Common myeloid progenitor, CD34-positive (primary cell): ENCODE measurements at regions not wholly inside any gene's neighbourhood (a gene's known extent, or its start where the extent isn't known, plus 50 kb on each side); places are given as distances from the start of the nearest gene placed in this dataset.

Experiments
- CTCF ChIA-PET: fragments of 350-600 bp; sonication (Branson Sonifier 250); formaldehyde crosslinking; loops from one replicate; lab custom pipeline; 2021; ENCODE audit warnings: antibody characterized with exemption; lab: Charles Lee
- POLR2A ChIA-PET: fragments of 350-600 bp; sonication (Branson Sonifier 250); formaldehyde crosslinking; loops from one replicate; lab custom pipeline; 2021; ENCODE audit warnings: antibody characterized with exemption; lab: Charles Lee
- DNase-seq, 3 donors: peaks; one replicate each; pipeline versions ENCODE4 v3.0.0 to v3.0.0-alpha.2; 2013
- H3K27ac ChIP-seq, 2 experiments: 1 replicate in 1 of 2; 2 replicates in 1 of 2; pipeline ENCODE4 v1.7.0; 2013; ENCODE audit warnings: inconsistent platforms in 2 of 2, low read length in 2 of 2, mild to moderate bottlenecking in 2 of 2, low read depth in 1 of 2, moderate library complexity in 1 of 2; ENCODE audit not compliant: severe bottlenecking in 2 of 2, insufficient read depth in 1 of 2, poor library complexity in 1 of 2
- H3K27me3 ChIP-seq, 5 experiments: replicated peaks in 2 of 5; 1 replicate in 3 of 5; 2 replicates in 2 of 5; pipeline versions ENCODE4 v1.6.1 to v1.7.0; 2013; ENCODE audit warnings: low read length in 4 of 5, mild to moderate bottlenecking in 2 of 5, moderate library complexity in 2 of 5, inconsistent platforms in 1 of 5; ENCODE audit not compliant: insufficient read depth in 5 of 5, control insufficient read depth in 4 of 5
- H3K36me3 ChIP-seq, 4 experiments: 1 replicate in 2 of 4; 2 replicates in 2 of 4; pipeline versions ENCODE4 v1.6.1 to v1.7.0; 2013; ENCODE audit warnings: low read length in 3 of 4, control low read depth in 1 of 4, mild to moderate bottlenecking in 1 of 4; ENCODE audit not compliant: control insufficient read depth in 4 of 4, insufficient read depth in 4 of 4
- H3K4me1 ChIP-seq, 4 experiments: 1 replicate in 3 of 4; 2 replicates in 1 of 4; pipeline versions ENCODE4 v1.6.1 to v1.7.1; 2013; ENCODE audit warnings: low read length in 3 of 4, mild to moderate bottlenecking in 3 of 4, control low read depth in 1 of 4, inconsistent platforms in 1 of 4, moderate library complexity in 1 of 4; ENCODE audit not compliant: control insufficient read depth in 4 of 4, insufficient read depth in 4 of 4; ENCODE audit errors: control extremely low read depth in 1 of 4
- H3K4me3 ChIP-seq, 7 experiments: 1 replicate in 4 of 7; 2 replicates in 3 of 7; pipeline versions ENCODE4 v1.5.1 to v1.7.0; 2013; ENCODE audit warnings: mild to moderate bottlenecking in 7 of 7, low read length in 6 of 7, moderate library complexity in 6 of 7, inconsistent platforms in 2 of 7, low read depth in 2 of 7, control low read depth in 1 of 7; ENCODE audit not compliant: insufficient read depth in 4 of 7, control insufficient read depth in 1 of 7; ENCODE audit errors: extremely low read depth in 1 of 7
- H3K9me3 ChIP-seq, 5 experiments: 1 replicate in 4 of 5; 2 replicates in 1 of 5; pipeline versions ENCODE4 v1.6.1 to v1.7.1; 2013; ENCODE audit warnings: low read length in 4 of 5, mild to moderate bottlenecking in 2 of 5, inconsistent platforms in 1 of 5, low read depth in 1 of 5, moderate library complexity in 1 of 5; ENCODE audit not compliant: control insufficient read depth in 4 of 5, insufficient read depth in 2 of 5; ENCODE audit errors: control extremely low read depth in 1 of 5
- WGBS: methylation state at CpG from one replicate; pipeline ENCODE4 v1.1.5; 2013; ENCODE audit not compliant: insufficient coverage; 5-methylcytosine and 5-hydroxymethylcytosine counted together

GRCh38 chr12:132413931-132414588 is 75.9 kb upstream of the FBRSL1 start:
- H3K9me3 ChIP-seq = no peaks in the 10 kb centered on the region
- peaks cover 0 to 13% (median 9%) of the 10 kb centered on the region in 4 experiments for H3K4me1 ChIP-seq
- DNase-seq = no peak
- ChIA-PET CTCF (interaction anchor here (0.6 to 8.2 kb wide), 31 partner anchors 14 to 1135 kb away, joined by 3 to 127 read pairs (median 4); partner anchors contain the start of gene LRCOL1), POLR2A (interaction anchor here (2.1 kb wide), 1 partner anchor 110 kb away, joined by 7 read pairs; no protein-coding TSS in a partner anchor)
- H3K36me3 ChIP-seq = no peaks in the 10 kb centered on the region
- 48% methylated on average over 26 of the region's 36 CpGs for WGBS
- H3K27ac ChIP-seq = no peak overlapping the region
- no peak overlapping the region for H3K4me3 ChIP-seq
- peaks cover 0 to 5% (median 0%) of the 10 kb centered on the region in 5 experiments for H3K27me3 ChIP-seq

- WGBS = 96% methylated on average over 4 of the region's 7 CpGs
- H3K4me1 ChIP-seq = peaks cover 0 to 13% (median 9%) of the 10 kb centered on the region in 4 experiments
- peaks cover 0 to 14% (median 0%) of the 10 kb centered on the region in 5 experiments for H3K27me3 ChIP-seq
- ChIA-PET POLR2A (no interaction called here), CTCF (interaction anchor here (1.5 kb wide), 1 partner anchor 150 kb away, joined by 3 read pairs; no protein-coding TSS in a partner anchor)
- H3K36me3 ChIP-seq = no peaks in the 10 kb centered on the region
- no peak overlapping the region for H3K4me3 ChIP-seq
- no peak overlapping the region for H3K27ac ChIP-seq
- H3K9me3 ChIP-seq = no peaks in the 10 kb centered on the region
- no peak for DNase-seq
Observed at GRCh38 chr12:132411457-132411856, 78.5 kb upstream of the FBRSL1 start.

GRCh38 chr12:132410849-132411248 is 79.1 kb upstream of the FBRSL1 start:
- no peaks in the 10 kb centered on the region for H3K9me3 ChIP-seq
- H3K4me3 ChIP-seq = no peak overlapping the region
- DNase-seq = no peak
- no peak overlapping the region for H3K27ac ChIP-seq
- peaks cover 0 to 19% (median 4%) of the 10 kb centered on the region in 5 experiments for H3K27me3 ChIP-seq
- ChIA-PET POLR2A (no interaction called here), CTCF (interaction anchor here (0.7 to 1.5 kb wide), 3 partner anchors 150 to 248 kb away, joined by 3 read pairs; no protein-coding TSS in a partner anchor)
- H3K36me3 ChIP-seq = no peaks in the 10 kb centered on the region
- H3K4me1 ChIP-seq = peaks cover 0 to 13% (median 9%) of the 10 kb centered on the region in 4 experiments
- WGBS = 91% methylated on average over 14 of the region's 14 CpGs

DNA sequence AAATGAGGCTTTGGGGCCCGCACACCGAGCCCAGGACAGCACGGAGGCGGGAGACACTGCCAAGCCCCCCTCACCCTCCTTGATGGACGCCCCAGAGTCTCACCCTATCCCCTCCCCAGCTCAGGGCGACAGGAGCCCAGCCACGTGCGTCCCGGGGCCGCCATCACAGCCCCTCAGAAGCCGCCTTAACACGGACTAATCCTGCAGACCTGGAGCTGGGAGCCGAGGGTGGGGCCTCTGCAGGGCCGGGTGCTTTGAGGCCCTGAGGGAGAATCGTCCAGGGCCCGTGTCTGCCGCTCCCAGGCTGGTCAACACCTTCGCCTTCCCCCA is 79.7 kb upstream of the FBRSL1 start:
- no peaks in the 10 kb centered on the region for H3K36me3 ChIP-seq
- H3K4me3 ChIP-seq = no peak overlapping the region
- ChIA-PET CTCF (interaction anchor here (1.3 to 1.5 kb wide), 2 partner anchors 151 to 248 kb away, joined by 3 read pairs; no protein-coding TSS in a partner anchor), POLR2A (no interaction called here)
- no peak for DNase-seq
- H3K27me3 ChIP-seq = peaks cover 0 to 25% (median 6%) of the 10 kb centered on the region in 5 experiments
- no peaks in the 10 kb centered on the region for H3K9me3 ChIP-seq
- H3K4me1 ChIP-seq = peaks cover 0 to 10% (median 9%) of the 10 kb centered on the region in 4 experiments
- 88% methylated on average over 12 of the region's 18 CpGs for WGBS
- H3K27ac ChIP-seq = no peak overlapping the region

DNA sequence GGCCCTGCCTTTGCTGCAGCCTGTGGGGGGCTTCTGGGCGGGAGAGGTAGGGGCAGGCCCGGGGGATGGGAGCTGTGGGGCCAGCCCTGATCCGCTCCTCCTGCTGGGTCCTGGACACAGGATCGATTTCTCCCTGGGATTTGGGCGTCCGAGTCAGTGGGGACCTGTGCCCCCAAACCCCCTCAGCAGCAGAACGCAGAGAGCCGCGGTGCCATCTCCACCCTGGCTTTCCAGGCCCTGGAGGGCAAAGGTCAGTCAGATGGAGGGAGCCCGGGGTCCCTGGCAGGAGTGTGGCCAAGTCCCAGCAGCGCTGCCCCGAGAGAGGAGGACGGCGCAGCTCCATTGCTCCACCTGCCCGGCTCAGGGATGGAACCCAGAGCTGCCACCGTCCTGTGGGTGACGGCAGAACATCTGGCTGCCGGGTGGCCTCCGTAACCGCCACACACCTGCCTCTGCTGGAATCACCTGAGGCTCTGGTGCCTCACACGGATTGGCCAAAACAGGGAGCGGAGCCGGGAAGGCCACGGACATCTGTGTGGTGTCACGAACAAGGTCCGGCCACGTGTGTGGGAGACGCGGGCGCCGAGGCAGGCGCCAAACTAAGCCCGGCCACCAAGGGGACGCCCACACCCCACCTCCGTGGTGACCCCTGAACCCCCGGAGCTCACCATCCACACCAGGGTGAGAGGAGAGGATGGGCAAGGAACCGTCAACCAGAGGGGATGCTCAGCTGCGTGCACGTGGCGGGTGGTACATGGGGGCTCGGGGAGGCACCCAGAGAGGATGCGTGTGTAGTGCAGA is 80.3 kb upstream of the FBRSL1 start:
- Histone ChIP-seq H3K4me1 (peaks cover 0 to 4% (median 3%) of the 10 kb centered on the region in 4 experiments), H3K36me3 (no peaks in the 10 kb centered on the region), H3K27me3 (peaks cover 0 to 31% (median 8%) of the 10 kb centered on the region in 5 experiments), H3K9me3 (no peaks in the 10 kb centered on the region), H3K4me3 (no peak overlapping the region), H3K27ac (no peak overlapping the region)
- no peak for DNase-seq
- CTCF ChIA-PET = interaction anchor here (1.3 kb wide), 1 partner anchor 247 kb away, joined by 3 read pairs; no protein-coding TSS in a partner anchor
- 93% methylated on average over 37 of the region's 42 CpGs for WGBS
- POLR2A ChIA-PET = interaction anchor here (0.6 kb wide), 1 partner anchor 113 kb away, joined by 3 read pairs; no protein-coding TSS in a partner anchor

DNA sequence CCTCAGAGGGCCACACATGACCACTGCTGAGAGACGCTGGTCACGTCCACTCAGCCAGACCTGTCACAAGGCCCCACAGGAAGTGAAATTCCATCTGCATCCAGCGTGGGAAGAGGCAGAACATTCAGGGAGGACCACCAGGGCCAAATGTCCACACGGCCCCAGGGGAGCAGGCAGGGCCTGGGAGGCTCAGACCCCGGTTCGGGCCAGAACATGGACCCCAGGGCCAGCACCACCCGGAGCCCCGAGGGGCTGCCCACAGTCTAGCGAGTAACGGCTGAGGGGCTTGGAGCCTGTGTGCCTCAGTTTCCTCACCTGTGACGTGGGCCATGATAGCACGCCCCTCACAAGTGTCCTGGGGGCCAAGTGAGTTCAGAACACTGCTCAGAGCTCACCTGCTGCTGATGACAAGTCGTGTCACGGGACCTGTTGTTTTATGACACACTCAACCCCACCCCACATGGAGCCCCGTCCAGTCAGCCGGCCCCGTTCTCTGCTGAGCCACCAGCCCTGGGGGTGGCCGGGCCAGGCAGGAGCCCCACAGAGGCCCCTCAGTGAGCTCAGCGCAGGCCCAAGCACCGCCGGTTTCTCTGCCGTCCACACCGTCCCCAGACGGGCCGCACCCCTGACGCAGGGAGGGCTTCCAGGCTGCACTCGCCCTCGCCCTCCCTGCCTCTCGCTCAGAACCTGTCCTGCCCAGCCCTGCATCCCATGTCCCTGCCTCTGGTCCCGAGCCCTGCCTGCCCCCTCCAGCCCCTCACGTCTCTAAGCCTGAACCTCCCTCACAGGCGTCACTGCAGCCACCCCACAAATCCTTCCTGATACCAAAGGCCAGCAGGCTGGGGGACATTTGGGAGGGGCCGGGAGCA is 79.5 kb upstream of the GALNT9 start:
- Histone ChIP-seq H3K27me3 (peaks cover 0 to 31% (median 8%) of the 10 kb centered on the region in 5 experiments), H3K4me1 (no peaks in the 10 kb centered on the region), H3K9me3 (no peaks in the 10 kb centered on the region), H3K27ac (no peak overlapping the region), H3K4me3 (no peak overlapping the region), H3K36me3 (no peaks in the 10 kb centered on the region)
- POLR2A ChIA-PET = interaction anchor here (0.6 kb wide), 1 partner anchor 112 kb away, joined by 3 read pairs; no protein-coding TSS in a partner anchor
- WGBS = 88% methylated on average over 30 of the region's 33 CpGs
- no peak for DNase-seq
- CTCF ChIA-PET = no interaction called here
